Peyer's patch (tissue), 4 donors: ENCODE measurements at regions not wholly inside any gene's neighbourhood (a gene's known extent, or its start where the extent isn't known, plus 50 kb on each side); places are given as distances from the start of the nearest gene placed in this dataset.

Source experiments
- CTCF ChIP-seq, 6 experiments: fragments of 450-650 bp in 4 of 6; fragments of 200-600 bp in 2 of 6; sonication (generic) in 1 of 6; IDR thresholded peaks; one replicate each; pipeline ENCODE4 v1.5.1; 2017 to 2019; ENCODE audit warnings: antibody characterized with exemption in 6 of 6, mild to moderate bottlenecking in 3 of 6, moderate library complexity in 1 of 6
- POLR2A ChIP-seq, 2 donors: fragments of 450-650 bp; IDR thresholded peaks; one replicate each; pipeline ENCODE4 v1.5.1; 2017; ENCODE audit warnings: antibody characterized with exemption in 2 of 2, mild to moderate bottlenecking in 2 of 2, moderate library complexity in 2 of 2

DNA sequence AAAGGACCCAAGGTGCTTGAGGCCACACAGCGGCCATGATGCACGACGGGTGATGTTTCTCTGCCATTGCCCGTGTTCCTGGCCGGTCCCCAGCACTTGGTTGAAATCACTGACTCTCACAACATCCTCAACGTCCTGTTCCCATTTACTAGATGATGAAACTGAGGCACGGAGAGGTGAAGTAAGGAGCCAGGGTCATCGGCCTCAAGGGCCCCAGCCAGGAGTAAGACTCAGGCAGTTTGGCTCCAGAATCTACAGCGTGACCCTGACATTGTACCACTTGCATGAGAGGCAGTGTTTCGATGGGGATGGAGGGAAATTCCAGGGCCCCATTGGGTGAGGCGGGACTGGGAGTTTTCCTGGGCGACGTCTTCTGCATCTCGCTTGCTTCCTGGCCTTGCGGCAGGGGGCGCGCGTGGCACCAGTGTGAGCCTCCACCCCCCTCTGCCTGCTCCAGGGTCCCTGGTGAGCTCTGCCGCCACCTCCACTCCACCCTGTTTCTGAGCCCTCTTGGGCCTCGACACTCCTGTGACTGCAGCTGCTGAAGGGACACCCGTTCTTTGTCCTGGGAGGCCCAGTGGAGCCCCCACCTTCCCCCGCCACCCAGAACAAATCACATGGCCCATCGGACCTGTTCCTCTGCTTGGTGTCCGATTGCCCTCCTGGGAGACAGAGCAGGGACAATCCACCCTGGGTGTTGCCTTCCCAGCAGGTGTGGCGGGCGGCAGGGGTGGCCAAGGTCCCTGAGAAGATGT is 133.0 kb upstream of the GSE1 start:
- TF ChIP-seq POLR2A (IDR thresholded peaks at IDR 0.05) (no peak), CTCF (IDR thresholded peaks at IDR 0.05) (peak in 4 of 6 experiments; percentile 44 to 68 (median 63))
